Neuronal stem cell (in vitro differentiated cells): ENCODE measurements at regions not wholly inside any gene's neighbourhood (a gene's known extent, or its start where the extent isn't known, plus 50 kb on each side); places are given as distances from the start of the nearest gene placed in this dataset.

Experiments used
- DNase-seq: peaks from one replicate; pipeline ENCODE4 v3.0.0-alpha.2; 2013; ENCODE audit warnings: low spot score
- H2AFZ ChIP-seq: one replicate; pipeline ENCODE4 v1.6.1; 2013; ENCODE audit warnings: mild to moderate bottlenecking, low read length, inconsistent platforms
- H2AK5ac ChIP-seq: 2 replicates; pipeline ENCODE4 v1.6.1; 2013; ENCODE audit warnings: low read depth, mild to moderate bottlenecking, inconsistent platforms, low read length, moderate library complexity, mixed read lengths
- H2BK120ac ChIP-seq: 2 replicates; pipeline ENCODE4 v1.6.1; 2013; ENCODE audit warnings: low read depth, mild to moderate bottlenecking, inconsistent platforms, low read length, moderate library complexity, mixed read lengths
- H2BK12ac ChIP-seq: one replicate; pipeline ENCODE4 v1.6.1; 2013; ENCODE audit warnings: low read length, inconsistent platforms
- H2BK15ac ChIP-seq: 2 replicates; pipeline ENCODE4 v1.6.1; 2013; ENCODE audit warnings: mild to moderate bottlenecking, low read length, inconsistent platforms, mixed read lengths
- H2BK5ac ChIP-seq: one replicate; pipeline ENCODE4 v1.6.1; 2013; ENCODE audit warnings: inconsistent platforms, mild to moderate bottlenecking, low read length, moderate library complexity
- H3K14ac ChIP-seq: one replicate; pipeline ENCODE4 v1.6.1; 2013; ENCODE audit warnings: low read length, inconsistent platforms
- H3K18ac ChIP-seq: 2 replicates; pipeline ENCODE4 v1.6.1; 2013; ENCODE audit warnings: low read length, inconsistent platforms
- H3K23ac ChIP-seq: 2 replicates; pipeline ENCODE4 v1.6.1; 2013; ENCODE audit warnings: low read depth, mild to moderate bottlenecking, mixed read lengths, low read length, inconsistent platforms; ENCODE audit not compliant: poor library complexity
- H3K27ac ChIP-seq: replicated peaks from 3 replicates; pipeline ENCODE4 v1.5.1; 2013; ENCODE audit warnings: low read length, inconsistent platforms
- H3K27me3 ChIP-seq, 3 experiments: 2 replicates each; pipeline ENCODE4 v1.6.1; 2013; ENCODE audit warnings: low read length in 3 of 3, mild to moderate bottlenecking in 2 of 3, inconsistent platforms in 1 of 3, low read depth in 1 of 3, mixed read lengths in 1 of 3, moderate library complexity in 1 of 3; ENCODE audit not compliant: control insufficient read depth in 3 of 3, insufficient read depth in 3 of 3
- H3K36me3 ChIP-seq, 2 donors: replicated peaks in 1 of 2; 2 replicates each; pipeline ENCODE4 v1.6.1; 2013; ENCODE audit warnings: low read length in 2 of 2; ENCODE audit not compliant: control insufficient read depth in 2 of 2, insufficient read depth in 2 of 2
- H3K4ac ChIP-seq: 2 replicates; pipeline ENCODE4 v1.6.1; 2013; ENCODE audit warnings: inconsistent platforms, mild to moderate bottlenecking, low read length, moderate library complexity
- H3K4me1 ChIP-seq, 2 donors: 1 replicate in 1 of 2; 2 replicates in 1 of 2; pipeline ENCODE4 v1.6.1; 2013; ENCODE audit warnings: low read length in 2 of 2, low read depth in 1 of 2; ENCODE audit not compliant: control insufficient read depth in 2 of 2, insufficient read depth in 1 of 2
- H3K4me2 ChIP-seq: one replicate; pipeline ENCODE4 v1.6.1; 2013; ENCODE audit warnings: mild to moderate bottlenecking, low read length, inconsistent platforms; ENCODE audit not compliant: insufficient read depth, poor library complexity, severe bottlenecking
- H3K4me3 ChIP-seq, 2 donors: 2 replicates each; pipeline ENCODE4 v1.5.1; 2013; ENCODE audit warnings: low read length in 2 of 2, mild to moderate bottlenecking in 2 of 2, inconsistent platforms in 1 of 2, moderate library complexity in 1 of 2
- H3K79me1 ChIP-seq: one replicate; pipeline ENCODE4 v1.6.1; 2013; ENCODE audit warnings: low read depth, mild to moderate bottlenecking, inconsistent platforms, low read length, moderate library complexity
- H3K9ac ChIP-seq: one replicate; pipeline ENCODE4 v1.6.1; 2013; ENCODE audit warnings: mild to moderate bottlenecking, low read depth, low read length, inconsistent platforms; ENCODE audit not compliant: poor library complexity
- H3K9me3 ChIP-seq, 2 donors: replicated peaks in 1 of 2; 2 replicates each; pipeline versions ENCODE3 to v1.6.1; 2013; ENCODE audit warnings: low read length in 2 of 2, mild to moderate bottlenecking in 2 of 2, inconsistent platforms in 1 of 2, low read depth in 1 of 2, mixed read lengths in 1 of 2, moderate library complexity in 1 of 2; ENCODE audit not compliant: control insufficient read depth in 2 of 2, insufficient read depth in 1 of 2
- H4K8ac ChIP-seq: one replicate; pipeline ENCODE4 v1.6.1; 2013; ENCODE audit warnings: low read depth, mild to moderate bottlenecking, inconsistent platforms, low read length, moderate library complexity
- H4K91ac ChIP-seq: one replicate; pipeline ENCODE4 v1.6.1; 2013; ENCODE audit warnings: low read length, low read depth, mild to moderate bottlenecking, inconsistent platforms; ENCODE audit not compliant: poor library complexity
- WGBS, 2 donors: extraction: QIAGEN DNeasy Blood & Tissue Kit; methylation state at CpG; one replicate each; pipeline ENCODE4 v1.1.7; 2013; ENCODE audit warnings: missing lambda C conversion rate in 2 of 2, mixed read lengths in 1 of 2; ENCODE audit not compliant: insufficient read length in 2 of 2, insufficient replicate concordance in 1 of 2; ENCODE audit errors: extremely low coverage in 2 of 2; 5-methylcytosine and 5-hydroxymethylcytosine counted together

GRCh38 chr4:79224777-79225104 lies 101.1 kb downstream of the NAA11 start:
- H3K9me3 ChIP-seq: peaks cover 0 to 3% of the 10 kb centered on the region in 2 donors
- H3K9ac ChIP-seq: no peak overlapping the region
- H3K18ac ChIP-seq: no peak overlapping the region
- H4K8ac ChIP-seq: no peak overlapping the region
- no CpG with 5 or more reads among the region's 2 CpGs for WGBS, 2 donors
- H2AK5ac ChIP-seq: no peak overlapping the region
- no peaks in the 10 kb centered on the region for H3K79me1 ChIP-seq
- H3K27ac ChIP-seq: no peak overlapping the region
- no peak overlapping the region for H3K14ac ChIP-seq
- H2BK5ac ChIP-seq: no peak overlapping the region
- H3K27me3 ChIP-seq: no peaks in the 10 kb centered on the region
- no peak overlapping the region for H3K23ac ChIP-seq
- DNase-seq: no peak
- H3K4me2 ChIP-seq: no peak overlapping the region
- no peak overlapping the region for H2AFZ ChIP-seq
- no peaks in the 10 kb centered on the region for H3K36me3 ChIP-seq
- no peak overlapping the region for H2BK120ac ChIP-seq
- no peak overlapping the region for H3K4ac ChIP-seq
- no peaks in the 10 kb centered on the region for H3K4me1 ChIP-seq
- H3K4me3 ChIP-seq: no peak overlapping the region
- no peak overlapping the region for H2BK15ac ChIP-seq
- no peak overlapping the region for H2BK12ac ChIP-seq
- H4K91ac ChIP-seq: no peak overlapping the region

DNA sequence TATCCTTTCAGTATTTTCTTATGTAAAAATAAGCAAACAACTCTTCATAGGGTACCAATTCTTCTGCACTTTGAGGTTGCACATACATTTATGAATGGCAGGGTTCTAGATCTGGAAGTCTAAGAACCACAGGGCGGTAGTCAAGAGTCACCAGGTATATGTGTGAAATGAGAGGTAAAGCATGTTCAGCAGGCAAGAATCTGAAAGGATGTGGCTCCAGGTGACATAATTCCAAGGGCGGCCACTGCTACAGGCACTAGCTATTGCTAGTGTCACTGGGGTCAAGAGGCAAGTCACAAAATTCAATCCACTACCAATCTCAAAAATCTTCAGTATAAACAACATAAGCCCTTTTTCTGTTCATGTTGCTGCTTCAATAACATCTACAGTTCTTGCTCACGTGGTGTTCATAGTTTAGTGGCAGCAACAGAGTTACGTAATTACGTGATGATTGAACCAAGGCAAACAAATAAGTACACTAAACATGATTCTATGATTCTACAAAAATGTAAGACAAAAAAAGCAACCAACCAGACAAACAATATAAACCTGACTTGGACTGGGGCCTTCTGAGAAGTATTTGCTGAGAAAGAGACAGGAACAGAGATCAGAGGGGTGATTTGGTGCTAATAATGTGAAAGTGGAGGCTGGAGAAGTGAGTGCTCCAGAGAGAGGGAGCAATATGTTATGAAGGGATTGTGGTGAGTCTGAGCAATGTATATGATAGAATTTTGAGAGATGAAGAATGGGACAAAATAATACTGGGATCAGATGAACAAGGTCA lies 101.7 kb downstream of the NAA11 start:
- no peak overlapping the region for H2BK120ac ChIP-seq
- no peak overlapping the region for H3K18ac ChIP-seq
- no peak for DNase-seq

DNA sequence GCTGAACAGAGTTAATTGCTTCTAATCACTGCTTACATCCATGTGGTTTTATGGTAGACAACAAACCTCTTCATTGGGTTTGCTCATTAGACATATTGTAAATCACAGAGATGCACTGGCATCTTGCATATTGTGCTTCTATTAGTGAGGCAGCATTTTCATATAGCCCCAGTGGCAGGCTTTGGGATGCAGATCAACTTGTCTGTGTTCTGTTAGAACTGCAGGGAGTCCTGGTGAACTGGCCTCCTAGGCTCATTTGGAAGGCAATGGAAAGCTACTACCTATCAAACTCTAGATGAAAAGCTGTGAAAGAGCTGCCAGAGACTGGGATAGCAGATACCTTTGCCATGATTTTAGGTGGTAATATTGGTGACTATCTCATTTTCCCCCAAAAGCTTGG lies 108.8 kb downstream of the NAA11 start:
- Histone ChIP-seq H3K4me2 (no peak overlapping the region), H3K4ac (no peak overlapping the region), H3K23ac (no peak overlapping the region), H2BK15ac (no peak overlapping the region), H2AK5ac (no peak overlapping the region), H3K79me1 (no peaks in the 10 kb centered on the region), H2AFZ (peak overlapping the region; percentile 50), H2BK5ac (no peak overlapping the region), H2BK12ac (no peak overlapping the region), H3K36me3 (no peaks in the 10 kb centered on the region), H3K4me3 (no peak overlapping the region), H3K14ac (no peak overlapping the region), H3K9ac (no peak overlapping the region), H4K91ac (no peak overlapping the region), H3K27ac (no peak overlapping the region), H3K4me1 (peaks cover 0 to 9% of the 10 kb centered on the region in 2 donors), H3K9me3 (peaks cover 0 to 3% of the 10 kb centered on the region in 2 donors), H3K18ac (no peak overlapping the region), H2BK120ac (no peak overlapping the region), H4K8ac (no peak overlapping the region), H3K27me3 (no peaks in the 10 kb centered on the region)
- no peak for DNase-seq

More for the DNA sequence above, 101.7 kb downstream of the NAA11 start:
- Histone ChIP-seq H4K8ac (no peak overlapping the region), H2AK5ac (no peak overlapping the region), H2BK15ac (no peak overlapping the region), H3K79me1 (no peaks in the 10 kb centered on the region), H2BK12ac (no peak overlapping the region), H3K36me3 (no peaks in the 10 kb centered on the region), H3K27me3 (no peaks in the 10 kb centered on the region), H4K91ac (no peak overlapping the region), H2AFZ (no peak overlapping the region), H3K4me3 (no peak overlapping the region), H3K4me1 (no peaks in the 10 kb centered on the region), H3K27ac (no peak overlapping the region), H3K14ac (no peak overlapping the region), H3K23ac (no peak overlapping the region), H3K4ac (no peak overlapping the region), H3K9ac (no peak overlapping the region), H3K9me3 (peaks cover 0 to 3% of the 10 kb centered on the region in 2 donors), H3K4me2 (no peak overlapping the region), H2BK5ac (no peak overlapping the region)
- WGBS, 2 donors: no CpG with 5 or more reads among the region's 5 CpGs

DNA sequence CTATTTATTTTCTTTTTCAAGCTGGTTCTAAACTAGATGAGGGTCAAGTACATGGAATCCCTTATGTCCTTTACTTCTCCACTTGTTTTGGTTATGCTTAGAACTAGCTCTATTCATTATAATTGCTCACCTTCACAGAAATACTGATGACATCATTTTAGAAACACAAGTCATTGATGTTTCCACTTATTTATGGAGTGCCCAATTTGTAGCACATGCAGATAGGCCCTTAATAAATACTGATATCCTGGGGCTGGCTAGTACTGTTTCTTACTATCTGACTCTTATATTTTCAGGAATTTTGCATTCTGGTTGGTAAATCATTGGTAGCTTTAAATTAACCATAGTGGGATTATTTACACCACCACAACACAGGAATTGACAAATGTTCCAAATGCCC lies 112.2 kb downstream of the NAA11 start:
- no peaks in the 10 kb centered on the region for H3K27me3 ChIP-seq
- no peak for DNase-seq

More for the DNA sequence above, 112.2 kb downstream of the NAA11 start:
- Histone ChIP-seq H3K23ac (no peak overlapping the region), H3K14ac (no peak overlapping the region), H2AFZ (no peak overlapping the region), H4K8ac (no peak overlapping the region), H3K4me3 (no peak overlapping the region), H2BK120ac (no peak overlapping the region), H3K9ac (no peak overlapping the region), H3K27ac (no peak overlapping the region), H2BK15ac (no peak overlapping the region), H3K36me3 (no peaks in the 10 kb centered on the region), H2BK12ac (no peak overlapping the region), H4K91ac (no peak overlapping the region), H3K4me2 (no peak overlapping the region), H3K79me1 (no peaks in the 10 kb centered on the region), H2BK5ac (no peak overlapping the region), H2AK5ac (no peak overlapping the region), H3K9me3 (no peaks in the 10 kb centered on the region), H3K4ac (no peak overlapping the region), H3K18ac (no peak overlapping the region), H3K4me1 (peaks cover 2 to 9% of the 10 kb centered on the region in 2 donors)
